ENCODE measurements at regions not wholly inside any gene's neighbourhood (a gene's known extent, or its start where the extent isn't known, plus 50 kb on each side); places are given as distances from the start of the nearest gene placed in this dataset.
"Not testable (repeated sequence)": the region's sequence is repeated elsewhere in the genome, so short reads cannot be mapped to it uniquely, and the experiment has no call there.

DNA sequence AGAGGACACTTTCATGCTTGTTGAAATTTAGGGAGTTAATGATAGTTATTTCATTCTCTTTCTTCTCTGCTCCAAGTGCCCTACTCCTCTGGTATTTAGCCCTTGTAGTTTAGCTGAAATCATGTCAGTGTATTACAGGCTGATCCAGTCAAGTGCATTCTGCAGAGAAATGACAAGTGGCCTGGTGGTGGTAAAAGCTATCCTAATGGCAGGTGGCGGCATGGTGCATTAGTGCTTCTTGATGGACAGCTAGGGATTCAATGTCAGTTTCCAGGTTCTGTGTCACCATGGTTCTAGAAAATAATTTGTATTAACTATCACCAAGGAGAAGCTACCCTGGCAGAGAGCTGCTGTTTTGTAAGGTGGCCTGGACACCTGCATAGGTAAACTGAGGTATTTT, 90.0 kb upstream of the BNIP2 start:
- DNase-seq: no peak

GRCh38 chr15:59764775-59765174, 75.7 kb upstream of the BNIP2 start:
- DNase-seq: no peak

GRCh38 chr15:59762558-59762957, 73.4 kb upstream of the BNIP2 start:
- no peak for DNase-seq

- DNase-seq: not testable (repeated sequence)
These were observed 71.1 kb upstream of the BNIP2 start for GRCh38 chr15:59760256-59760655.

GRCh38 chr15:59751552-59752413, 62.7 kb upstream of the BNIP2 start:
- peak; percentile 69 for DNase-seq

DNA sequence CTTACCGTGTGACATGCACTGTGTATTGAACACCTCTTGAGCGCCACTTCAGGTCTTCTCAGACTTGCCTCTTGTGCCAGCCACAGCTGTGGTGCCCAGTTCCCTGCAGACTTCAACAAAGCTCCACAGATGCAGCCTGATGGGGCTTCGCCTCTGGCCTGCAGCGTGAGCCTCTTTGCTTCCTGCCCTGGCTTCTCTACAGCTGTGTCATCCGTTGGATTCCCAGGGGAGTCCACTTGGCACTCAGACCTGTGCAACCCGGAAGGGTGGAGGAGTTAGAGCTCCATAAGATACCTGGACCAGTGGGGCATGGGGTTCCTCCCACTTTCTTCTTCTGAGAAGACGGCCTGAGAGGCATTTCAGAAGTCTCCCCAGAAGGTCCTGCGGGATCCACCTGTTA, 57.7 kb upstream of the BNIP2 start:
- DNase-seq: no peak

DNA sequence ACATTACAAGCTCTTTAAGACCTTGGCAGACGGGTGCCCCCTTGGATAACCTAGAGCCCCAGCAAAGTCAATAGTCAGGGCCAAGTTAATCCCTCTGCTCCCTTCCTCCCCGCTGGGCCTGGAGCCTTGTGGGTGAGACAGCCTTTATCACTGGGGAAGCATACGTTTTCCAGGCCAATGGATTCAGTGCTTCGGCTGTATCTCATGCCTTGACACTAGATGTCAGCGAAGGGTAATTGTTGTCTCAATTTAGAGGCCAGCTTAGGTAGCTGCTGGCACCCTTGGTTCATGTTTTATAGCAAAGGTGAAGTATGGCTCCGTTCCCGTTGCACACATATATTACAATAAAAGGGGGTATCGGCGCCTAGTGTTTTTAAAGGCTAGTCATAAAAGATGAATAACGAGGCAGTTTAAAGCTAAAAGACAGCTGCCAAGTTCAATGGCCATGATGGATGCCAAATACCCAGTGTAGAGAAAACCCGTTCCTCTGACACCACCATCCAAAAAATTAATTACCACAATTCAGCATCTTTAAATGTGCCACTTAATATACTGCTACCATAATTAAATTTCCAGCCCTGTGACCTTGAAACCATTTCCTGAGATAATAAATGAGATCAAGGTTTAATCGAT, 52.3 kb upstream of the BNIP2 start:
- peak; percentile 9 for DNase-seq

- no peak for DNase-seq
These were observed 50.6 kb upstream of the BNIP2 start for GRCh38 chr15:59739557-59740186.

Data from CD4-positive, alpha-beta T cell treated with Interleukin-12 subunit alpha and Interleukin-12 subunit beta, for 1 hour (primary cell).